Activated gamma-delta T cell treated with Interleukin-2 at 50 U/mL for 16 hours (primary cell): ENCODE measurements at regions not wholly inside any gene's neighbourhood (a gene's known extent, or its start where the extent isn't known, plus 50 kb on each side); places are given as distances from the start of the nearest gene placed in this dataset.
"Not testable (repeated sequence)": the region's sequence is repeated elsewhere in the genome, so short reads cannot be mapped to it uniquely, and the experiment has no call there.

Experiments
- DNase-seq: peaks from one replicate; pipeline ENCODE4 v3.0.0-alpha.2; 2020

DNA sequence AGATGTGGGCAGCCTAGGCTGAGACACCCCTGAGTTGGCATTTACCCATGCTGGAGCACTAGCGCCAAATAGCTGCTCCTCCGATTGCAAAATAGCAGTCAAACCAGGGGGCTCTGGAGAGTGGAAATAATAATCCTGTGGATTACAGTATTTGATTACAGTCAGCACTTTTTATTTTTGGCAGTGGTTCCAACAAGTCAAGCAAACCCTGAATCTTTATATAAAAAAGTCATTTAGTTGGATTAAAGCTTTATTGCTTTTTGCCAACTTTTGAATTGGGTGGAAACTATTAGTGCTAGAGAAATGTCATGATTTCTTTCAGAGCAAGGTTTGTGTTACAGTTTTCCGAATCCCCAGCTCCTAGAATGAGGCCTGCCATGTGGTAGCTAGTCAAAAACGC, 99.3 kb upstream of the FAM20A start:
- no peak for DNase-seq

DNA sequence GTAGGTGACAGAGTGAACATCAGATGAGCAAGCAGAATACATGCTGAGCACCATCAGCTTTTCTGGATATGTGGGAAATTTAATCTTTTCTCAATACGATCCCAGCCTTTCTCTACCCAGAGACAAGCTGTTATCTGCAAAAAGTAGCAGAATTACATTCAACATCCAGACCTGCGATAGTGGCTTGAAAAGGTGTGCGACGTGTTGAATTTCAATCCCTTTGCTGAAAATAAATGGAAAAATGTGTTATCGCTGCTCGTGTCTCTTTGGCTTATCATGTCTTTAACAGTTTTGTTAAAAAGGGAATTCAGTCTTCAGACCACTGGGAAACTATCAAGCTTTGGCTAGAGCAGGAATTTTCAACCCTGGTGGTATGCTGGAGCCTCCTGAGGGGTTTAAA, 98.8 kb upstream of the FAM20A start:
- no peak for DNase-seq

DNA sequence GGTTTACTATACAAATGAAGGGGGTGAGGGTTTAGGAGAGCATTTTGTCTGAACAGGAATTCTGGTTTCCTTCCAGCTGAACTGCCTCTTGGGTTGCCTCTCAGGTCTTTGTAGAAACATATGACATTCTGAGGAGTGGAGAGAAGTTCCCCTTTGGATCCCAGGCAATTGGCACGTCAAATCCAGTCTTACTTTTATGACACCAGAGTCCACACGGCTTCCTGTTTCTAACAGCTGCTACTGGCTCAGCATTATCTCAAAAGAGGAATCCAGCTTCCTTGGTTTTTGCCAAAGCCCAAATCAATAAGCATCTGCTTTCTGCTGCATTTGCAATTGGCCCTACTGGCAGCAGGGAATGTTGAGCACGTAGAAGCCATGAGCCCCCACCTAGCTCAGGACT, 97.6 kb upstream of the FAM20A start:
- DNase-seq, result no peak

DNA sequence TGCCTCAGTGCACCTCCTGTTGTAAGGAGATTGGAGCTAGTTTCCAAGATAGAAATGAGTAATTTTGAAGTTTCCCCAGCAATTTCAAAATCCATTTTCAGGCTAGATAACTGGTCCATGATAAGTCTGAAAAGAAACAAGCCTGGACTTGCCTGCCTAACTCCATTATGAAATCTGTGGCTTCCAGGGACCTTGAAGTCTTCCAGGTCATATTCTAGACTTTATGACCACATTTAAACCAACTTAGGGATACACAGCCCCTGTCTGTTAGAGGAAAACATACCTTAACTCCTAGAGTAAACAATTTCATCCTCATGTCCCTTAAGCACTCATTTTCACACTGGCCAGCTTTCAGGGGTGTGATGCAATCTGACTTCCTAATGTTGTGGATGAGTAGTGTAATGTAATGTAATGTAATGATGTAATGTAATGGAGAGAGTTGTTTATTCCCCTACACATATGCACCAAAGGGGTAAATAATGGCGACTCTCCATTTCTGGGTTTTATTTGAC, 96.7 kb upstream of the FAM20A start:
- DNase-seq, result no peak

DNA sequence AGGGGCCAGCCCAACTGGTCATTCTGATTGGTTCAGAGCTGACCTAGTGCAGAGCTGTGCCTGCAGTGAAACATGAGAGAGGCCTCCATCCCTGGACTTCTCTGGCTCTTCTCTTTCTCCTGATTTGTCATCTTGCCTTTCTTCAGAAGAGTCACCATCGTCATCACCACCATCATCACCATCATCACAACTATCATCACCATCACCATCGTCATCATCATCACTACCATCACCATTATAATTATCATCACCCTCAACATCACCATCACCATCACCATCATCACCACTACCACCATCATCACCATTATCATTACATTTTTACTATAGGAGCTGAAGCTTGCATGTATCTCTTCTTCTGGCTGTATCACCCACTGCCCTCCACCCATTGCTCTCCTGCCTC, 94.5 kb upstream of the FAM20A start:
- DNase-seq, result no peak

DNA sequence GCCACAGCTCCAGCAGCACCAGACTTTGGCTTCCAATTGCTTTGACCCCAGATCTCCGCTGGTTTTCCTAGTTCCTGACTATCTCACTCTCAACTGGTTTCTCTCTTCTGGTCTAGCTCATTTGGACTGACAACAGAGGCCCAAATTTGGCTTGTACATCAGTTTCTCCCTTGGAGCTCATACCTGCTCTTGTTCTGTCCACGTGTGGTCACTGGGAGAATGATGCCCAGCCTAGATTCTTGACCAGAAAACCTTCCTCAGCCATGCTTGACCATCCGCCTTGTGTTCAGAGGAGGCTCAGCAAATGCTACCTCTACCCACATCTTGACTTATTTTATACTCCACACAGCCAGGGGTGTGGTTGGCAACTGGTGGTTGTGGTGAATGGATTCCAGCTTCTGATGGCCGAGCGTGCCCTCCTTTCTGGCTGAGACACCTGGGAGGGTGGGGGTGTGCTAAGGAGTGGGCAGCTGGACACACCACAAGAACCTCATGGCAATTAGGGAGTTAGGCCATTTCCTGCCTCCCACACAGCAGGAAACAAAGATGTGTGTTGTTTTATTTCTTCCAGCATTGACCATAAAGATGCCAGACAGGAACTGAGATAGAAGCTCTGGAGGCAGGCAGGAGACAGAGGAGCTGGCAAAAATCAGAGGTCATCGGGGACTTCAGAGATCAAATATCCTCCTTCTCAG, 93.8 kb upstream of the FAM20A start:
- no peak for DNase-seq

DNA sequence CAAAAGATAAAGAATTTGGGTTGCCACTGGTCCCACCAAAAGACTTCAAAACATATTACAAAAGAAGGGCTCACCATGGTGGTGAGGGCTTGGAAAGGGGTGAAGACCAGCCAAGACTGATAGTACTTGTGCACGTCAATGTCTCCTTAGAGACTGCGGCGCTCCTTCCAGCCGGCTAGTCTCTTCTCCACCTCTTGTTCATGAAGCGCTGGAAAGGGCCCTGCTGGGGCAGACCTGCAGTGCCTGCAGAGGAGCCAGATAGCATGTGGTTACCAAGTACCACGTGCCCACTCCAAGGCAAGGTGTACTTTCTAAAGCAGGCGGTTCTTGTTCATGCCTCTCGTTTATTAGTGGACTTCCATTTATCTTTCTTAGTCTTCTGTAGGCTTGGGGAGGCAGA, 92.7 kb upstream of the FAM20A start:
- DNase-seq, result no peak

DNA sequence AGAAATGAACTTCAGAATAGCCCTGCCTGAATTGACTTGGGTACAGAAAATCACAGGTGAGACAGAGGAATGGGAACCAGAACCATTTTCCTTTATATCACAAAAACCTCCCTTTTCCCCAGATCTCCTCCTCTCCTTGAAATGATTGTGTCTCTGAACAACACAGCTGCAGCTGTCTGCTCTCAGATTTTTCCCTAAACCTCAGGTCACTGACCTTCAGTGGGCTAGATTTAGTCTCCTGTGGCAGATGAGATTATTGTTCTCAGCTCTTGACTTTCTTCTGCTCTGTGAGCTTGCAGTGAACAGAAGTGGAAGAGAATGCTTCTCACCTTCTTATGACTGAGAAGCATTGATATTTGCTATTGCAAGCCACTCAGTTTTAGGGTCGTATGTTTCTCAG, 92.3 kb upstream of the FAM20A start:
- no peak for DNase-seq

DNA sequence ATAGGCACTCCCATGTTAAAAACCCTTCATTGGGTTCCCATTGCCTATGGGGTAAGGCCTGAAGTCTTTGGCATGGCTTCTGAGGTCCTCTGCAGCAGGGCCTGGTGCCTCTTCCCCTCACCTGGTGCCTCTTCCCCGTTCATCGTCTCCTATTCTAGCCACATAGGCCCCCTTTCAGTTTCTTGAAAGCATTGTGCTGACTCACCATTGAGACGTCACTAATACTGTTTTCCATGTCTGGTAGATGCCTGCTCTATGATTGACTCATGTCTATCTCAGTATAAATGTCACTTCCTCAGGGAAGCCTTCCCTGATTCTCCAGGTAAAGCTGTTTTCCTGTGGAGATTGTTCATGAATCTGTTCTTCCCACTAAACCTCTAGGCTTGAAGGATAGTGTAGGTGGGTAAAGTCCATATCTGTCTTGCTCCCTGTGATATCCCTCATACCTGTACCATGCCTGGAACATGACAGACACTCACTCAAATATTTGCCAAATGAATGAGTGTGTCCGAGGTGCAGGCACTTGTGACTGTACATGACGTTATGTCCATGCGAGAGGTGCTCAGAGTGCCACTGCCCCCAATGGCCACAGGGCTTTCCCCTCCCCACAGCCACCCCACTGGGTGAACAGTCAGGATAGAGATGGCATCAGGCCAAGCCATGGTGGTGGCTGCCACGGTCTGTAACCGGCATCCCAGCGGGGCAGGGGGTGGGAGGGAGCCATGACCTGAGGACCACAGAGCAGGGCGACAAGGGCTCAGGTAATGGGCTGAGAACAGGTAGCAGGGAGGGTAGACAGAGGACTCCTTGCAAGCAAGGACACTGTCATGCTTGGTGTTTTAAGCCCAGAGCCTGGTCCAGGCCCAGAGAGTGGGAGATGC, 85.2 kb upstream of the FAM20A start:
- DNase-seq, result no peak

DNA sequence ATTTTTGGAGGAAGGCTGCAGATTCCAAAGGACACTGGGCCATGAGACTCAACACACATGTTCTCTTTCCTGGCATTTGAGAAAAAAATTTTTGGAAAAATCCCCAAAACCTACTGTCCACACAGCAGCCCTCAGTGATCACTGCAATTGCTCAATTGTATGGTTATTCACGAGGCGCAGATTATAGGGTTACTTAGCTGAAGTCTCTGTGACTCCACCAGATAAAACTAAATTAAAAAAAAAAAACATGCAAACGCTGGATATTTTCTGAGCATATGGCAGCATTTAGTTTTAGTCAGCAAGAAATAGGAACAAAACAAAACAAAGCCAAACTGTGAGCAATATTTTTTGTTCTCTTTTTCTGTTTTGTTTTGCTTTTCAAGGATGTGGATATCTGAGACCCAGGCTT, 83.8 kb upstream of the FAM20A start:
- no peak for DNase-seq

DNA sequence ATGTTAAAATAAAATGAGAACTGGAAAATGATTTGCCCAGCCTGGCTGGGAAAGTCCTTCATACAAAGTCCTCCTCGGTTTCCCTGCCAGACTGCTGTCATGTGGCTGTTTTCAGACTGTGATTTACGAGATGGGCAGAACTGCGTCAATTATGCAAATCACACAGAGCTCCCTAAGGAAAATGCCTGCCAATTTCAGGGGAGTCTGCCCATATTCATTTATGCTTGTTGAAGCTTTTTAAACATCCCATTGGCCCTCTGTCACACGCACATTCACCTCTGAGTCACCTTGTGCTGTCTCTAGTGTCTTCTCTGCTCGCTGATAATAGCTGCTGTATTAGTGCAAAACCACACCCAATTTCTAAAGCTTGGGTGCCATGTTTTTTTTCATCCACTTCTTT, 81.7 kb upstream of the FAM20A start:
- no peak for DNase-seq

DNA sequence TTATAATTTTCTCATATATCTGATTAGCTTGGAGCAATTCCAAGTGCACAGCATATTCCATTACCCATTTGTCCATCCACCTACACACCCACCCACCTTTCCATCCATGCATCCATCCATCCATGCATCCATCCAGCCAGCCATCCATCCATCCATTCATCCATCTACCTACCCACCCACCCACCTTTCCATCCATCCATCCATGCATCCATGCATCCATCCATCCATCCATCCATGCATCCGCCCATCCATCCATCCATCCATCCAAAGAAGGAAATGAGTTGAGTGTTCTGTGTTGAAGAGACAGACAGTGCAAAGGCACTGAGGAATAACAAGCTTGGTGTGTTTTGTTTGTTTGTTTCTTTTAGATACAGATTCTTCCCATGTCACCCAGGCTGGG, 78.7 kb upstream of the FAM20A start:
- DNase-seq, result no peak

DNA sequence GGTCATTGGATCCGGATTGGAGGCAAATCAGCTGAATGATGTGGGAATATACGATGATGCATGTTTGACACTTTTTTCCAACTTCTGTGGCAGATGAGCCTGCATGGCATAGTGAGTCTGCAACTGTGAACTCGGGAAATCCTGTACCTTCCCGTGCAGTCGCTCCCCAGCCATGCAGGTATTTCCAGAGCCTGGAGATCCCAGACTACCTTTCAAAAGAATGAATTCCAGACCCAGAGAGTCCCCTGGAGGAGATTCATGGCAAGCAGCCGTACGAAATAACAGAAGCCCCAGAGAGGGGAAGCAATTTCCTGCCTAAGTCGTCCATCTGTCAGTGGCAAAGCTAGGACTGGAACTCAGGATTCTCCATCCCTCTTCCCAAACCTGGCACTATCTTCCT, 75.7 kb upstream of the FAM20A start:
- DNase-seq, result no peak

DNA sequence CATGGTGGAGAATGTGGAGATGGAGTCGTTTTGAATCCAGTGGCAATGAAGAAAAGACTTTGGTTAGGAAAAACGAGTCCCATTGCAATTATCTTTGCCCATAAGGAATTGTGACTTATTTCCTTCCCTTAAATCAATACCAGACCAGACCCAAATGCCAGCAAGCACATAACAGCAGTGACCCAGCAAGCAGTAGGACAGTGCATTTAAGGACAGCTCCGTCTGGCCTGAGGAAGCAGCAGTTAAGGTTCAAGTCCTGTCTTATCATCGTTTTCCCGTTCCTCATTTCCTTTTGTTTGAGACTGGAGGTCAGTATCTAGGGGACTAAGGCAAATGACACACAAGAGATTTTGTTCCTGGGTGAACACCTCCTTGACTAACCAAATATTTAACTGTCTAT, 74.6 kb upstream of the FAM20A start:
- DNase-seq, result no peak

DNA sequence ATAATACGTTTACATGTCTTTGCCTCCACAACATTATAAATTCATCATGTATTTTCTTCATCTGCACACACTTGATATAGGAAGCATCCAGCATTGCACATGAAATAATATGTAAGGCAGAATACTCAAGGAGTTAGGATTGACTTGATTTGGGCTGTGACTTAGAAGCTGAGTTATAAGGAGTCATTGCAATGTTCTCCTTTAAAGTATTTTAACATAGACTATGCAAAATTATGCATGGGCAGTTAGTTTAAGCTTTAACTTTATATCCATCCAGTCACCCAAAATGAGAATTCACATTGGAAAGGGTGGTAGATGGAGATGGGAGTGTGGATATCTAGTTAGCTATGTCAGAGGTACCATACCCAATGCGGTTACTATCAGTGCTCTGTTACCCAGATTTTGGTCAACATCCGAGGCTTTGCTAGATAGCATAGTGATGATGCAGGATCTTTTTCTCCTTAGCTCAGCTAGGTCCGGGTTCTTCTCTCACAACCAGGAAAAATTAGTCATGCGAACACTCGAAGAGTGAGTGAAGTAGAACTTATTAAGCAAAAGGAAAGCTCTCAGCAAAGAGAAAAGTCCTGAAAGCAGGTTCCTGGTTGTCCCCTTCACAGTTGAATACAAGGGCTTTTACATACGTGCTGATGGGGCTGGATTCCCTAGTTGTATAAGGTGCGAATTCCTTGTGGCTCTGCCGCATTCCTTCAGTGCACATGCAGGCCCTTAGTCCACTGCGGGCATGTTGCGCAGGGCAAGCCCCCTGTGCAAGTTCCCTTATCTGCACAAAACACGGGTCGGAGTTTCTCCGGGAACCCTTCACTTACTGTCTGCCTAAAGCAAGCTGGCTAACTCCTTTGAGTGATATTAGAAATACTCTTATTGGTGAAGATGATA, 73.1 kb upstream of the FAM20A start:
- DNase-seq, result no peak

DNA sequence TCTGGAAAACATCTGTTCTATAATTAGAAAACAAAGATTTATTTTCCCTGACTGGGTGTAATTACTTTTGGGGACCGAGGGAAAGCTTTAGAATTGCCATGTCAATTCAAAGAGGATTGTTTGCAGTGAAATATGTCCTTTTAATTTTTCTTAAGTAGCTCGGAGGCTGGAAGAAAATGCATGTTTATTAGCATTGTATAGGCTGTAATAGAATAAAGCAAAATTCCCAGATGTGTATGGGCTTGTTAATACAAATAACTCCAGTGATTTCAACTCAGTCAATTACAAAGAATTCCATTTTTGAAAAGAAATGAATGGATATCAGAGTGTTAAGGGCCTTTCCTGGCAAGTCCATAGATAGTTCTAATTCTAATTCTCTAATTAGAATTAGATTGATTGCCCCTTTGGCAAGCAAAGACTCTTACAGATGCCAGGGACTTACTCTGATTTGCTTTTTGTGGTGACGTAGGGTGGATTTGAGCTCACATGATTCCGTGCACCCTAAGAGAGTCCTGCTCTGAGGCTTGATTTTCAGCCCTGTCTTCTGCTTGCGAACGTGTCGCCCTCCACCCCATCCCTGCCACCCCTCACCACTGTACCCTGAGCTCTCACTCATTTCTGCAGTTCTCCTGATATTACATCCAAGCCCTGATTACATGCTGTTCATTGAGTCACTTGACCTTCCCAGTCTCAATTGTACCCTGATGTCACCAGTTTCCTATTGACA, 70.0 kb upstream of the FAM20A start:
- no peak for DNase-seq

DNA sequence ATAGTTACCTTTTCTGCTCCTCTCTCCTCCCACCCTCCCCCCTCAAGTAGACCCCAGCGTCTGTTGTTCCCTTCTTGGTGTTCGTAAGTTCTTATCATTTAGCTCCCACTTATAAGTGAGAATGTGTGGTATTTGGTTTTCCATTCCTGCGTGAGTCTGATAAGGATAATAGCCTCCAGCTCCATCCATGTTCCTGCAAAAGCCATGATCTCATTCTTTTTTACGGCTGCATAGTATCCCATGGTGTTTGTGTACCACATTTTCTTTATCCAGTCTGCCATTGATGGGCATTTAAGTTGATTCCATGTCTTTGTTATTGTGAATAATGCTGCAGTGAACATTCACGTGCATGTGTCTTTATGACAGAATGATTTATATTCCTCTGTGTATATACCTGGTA, 65.3 kb upstream of the FAM20A start:
- DNase-seq, result not testable (repeated sequence)

DNA sequence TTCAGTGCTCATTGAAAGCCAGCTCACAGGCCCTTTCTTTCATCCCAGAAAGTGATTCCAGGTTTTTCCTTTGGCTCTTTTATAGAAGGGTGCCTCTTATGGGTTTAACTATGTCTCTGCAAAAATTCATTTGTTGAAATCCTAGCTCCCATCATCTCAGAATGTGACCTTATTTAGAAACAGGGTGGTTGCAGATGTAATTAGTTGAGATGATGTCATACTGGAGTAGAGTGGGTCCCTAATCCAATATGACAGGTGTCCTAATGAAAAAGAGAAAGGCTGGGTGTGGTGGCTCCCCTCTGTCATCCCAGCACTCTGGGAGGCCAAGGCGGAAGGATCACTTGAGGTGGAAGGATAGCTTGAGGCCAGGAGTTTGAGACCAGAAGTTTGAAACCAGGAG, 64.2 kb upstream of the FAM20A start:
- no peak for DNase-seq

DNA sequence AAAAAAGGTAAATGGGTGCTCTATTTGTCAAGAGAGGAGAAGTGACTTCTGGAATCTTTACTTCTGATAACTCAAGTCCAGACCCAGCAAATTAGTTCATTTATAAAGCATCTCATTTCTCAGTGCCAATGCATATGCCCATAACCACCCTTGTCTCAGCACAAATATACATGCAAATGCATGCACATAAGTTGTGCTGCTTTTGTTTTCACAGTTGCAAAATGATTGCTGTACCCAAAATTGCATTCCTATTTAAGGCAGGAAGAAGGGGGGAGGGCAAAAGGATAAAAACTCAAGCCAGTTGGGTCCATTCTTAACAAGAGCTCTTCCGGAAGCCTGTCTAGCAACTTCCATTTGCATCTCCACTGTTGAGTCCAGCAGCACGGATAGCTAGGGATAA, 61.3 kb upstream of the FAM20A start:
- DNase-seq, result no peak

DNA sequence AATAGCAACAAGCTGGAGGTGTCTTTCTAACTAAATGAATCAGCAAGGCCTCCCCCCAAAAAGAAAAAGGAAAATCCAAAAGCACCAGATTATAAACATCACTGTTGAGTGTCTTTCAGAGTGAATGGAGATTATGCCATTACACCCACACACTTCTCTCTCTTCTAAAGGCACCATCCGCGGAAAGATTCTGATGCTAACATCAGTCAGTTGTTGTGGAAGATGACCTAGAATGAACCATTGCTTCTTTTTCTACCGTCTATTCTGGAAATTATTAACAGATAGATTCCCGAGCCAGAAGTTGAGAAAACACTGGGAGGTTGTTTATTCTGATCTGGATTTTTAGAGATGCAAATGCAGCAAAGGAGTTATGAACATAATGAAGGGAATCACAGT, 60.9 kb upstream of the FAM20A start:
- no peak for DNase-seq

DNA sequence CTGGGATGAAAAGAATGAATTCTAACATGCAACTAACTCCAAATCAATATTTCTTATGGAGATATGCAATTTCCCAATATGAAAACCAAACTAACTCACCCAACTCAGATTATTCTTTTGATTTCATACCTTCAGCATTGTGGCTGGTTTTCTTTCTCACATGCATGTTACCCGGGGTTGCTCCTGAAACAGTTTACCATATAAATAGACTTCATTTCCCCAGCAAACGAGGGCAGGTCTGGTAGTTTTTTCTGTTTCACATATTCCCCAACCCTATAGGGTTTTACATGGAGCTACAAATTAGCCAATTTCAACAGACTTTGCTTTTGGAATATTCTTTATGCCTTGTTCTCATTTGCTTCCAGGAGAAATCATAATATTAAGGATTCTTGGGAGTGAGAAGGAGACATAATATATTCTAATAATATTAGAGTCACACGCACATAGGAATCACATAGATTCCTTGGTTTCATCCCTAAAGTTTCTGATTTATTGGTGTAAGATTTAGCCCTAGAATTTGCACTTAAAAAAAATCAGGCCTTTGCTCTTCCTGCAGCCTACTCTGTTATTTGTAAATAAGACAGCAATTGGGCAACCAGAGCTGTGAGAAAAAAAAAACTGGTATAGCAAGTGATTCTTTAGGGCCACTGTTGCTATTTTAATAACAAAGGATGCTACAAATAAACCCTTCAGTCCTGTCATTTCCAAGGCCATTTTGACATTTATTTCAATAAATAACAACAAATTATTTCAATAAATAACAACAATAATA, 60.3 kb upstream of the FAM20A start:
- no peak for DNase-seq

DNA sequence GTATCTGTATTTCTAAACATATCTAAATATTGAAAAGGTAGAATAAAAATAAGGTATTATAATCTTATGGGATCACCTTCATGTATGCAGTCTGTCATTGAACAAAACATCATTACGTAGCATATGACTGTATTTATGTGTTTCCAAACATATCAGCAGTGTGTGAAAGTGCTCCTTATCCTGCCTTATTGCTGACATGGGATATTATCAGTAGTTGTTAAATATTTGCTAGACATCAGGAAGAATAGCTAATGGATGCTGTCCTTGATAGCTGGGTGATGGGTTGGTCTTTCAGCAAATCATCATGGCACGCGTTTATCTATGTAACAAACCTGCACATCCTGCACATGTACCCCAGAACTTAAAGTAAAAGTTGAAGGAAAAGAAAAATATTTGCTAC, 59.1 kb upstream of the FAM20A start:
- DNase-seq, result no peak
